Ovary (tissue), 7 donors: ENCODE measurements at regions not wholly inside any gene's neighbourhood (a gene's known extent, or its start where the extent isn't known, plus 50 kb on each side); places are given as distances from the start of the nearest gene placed in this dataset.
A peak's percentile ranks its signal among the peaks of the same experiment; 100 is the strongest.

ENCODE experiments used
- DNase-seq, 5 donors: peaks; one replicate each; pipeline ENCODE4 v3.0.0-alpha.2; 2019 to 2020
- H3K27ac ChIP-seq, 2 donors: fragments of 200-600 bp; one replicate each; pipeline versions ENCODE4 v1.5.1 to v1.8.0; 2019 to 2022
- H3K27me3 ChIP-seq: fragments of 200-600 bp; one replicate; pipeline ENCODE4 v1.8.0; 2022
- H3K36me3 ChIP-seq: fragments of 200-600 bp; sonication (generic); one replicate; pipeline ENCODE4 v1.5.1; 2019
- H3K4me1 ChIP-seq: one replicate; pipeline ENCODE4 v1.8.1; 2013; ENCODE audit warnings: mild to moderate bottlenecking, moderate library complexity; ENCODE audit not compliant: insufficient read depth
- H3K4me3 ChIP-seq: fragments of 200-600 bp; sonication (generic); one replicate; pipeline ENCODE4 v1.5.1; 2017
- H3K9me3 ChIP-seq, 2 donors: fragments of 200-600 bp in 1 of 2; sonication (generic) in 1 of 2; one replicate each; pipeline versions ENCODE4 v1.5.1 to v1.8.1; 2013 to 2019; ENCODE audit warnings: mild to moderate bottlenecking in 1 of 2, moderate library complexity in 1 of 2
- CTCF ChIP-seq, 3 donors: fragments of 450-650 bp in 2 of 3; fragments of 200-600 bp in 1 of 3; IDR thresholded peaks; one replicate each; pipeline versions ENCODE4 v1.5.1 to v1.8.0; 2016 to 2022; ENCODE audit warnings: antibody characterized with exemption in 3 of 3, mild to moderate bottlenecking in 1 of 3
- EP300 ChIP-seq: sonication (generic); formaldehyde crosslinking; IDR thresholded peaks from one replicate; pipeline ENCODE4 v1.6.1; 2017; ENCODE audit warnings: antibody characterized with exemption
- POLR2A ChIP-seq: fragments of 450-650 bp; IDR thresholded peaks from one replicate; pipeline ENCODE4 v1.6.1; 2017; ENCODE audit warnings: antibody characterized with exemption, mild to moderate bottlenecking, moderate library complexity
- WGBS, 3 donors: extraction: QIAGEN DNeasy Blood & Tissue Kit in 1 of 3; methylation state at CpG; one replicate each; pipeline versions ENCODE4 v1.1.5 to v1.1.7; 2013 to 2017; 5-methylcytosine and 5-hydroxymethylcytosine counted together
- intact Hi-C, 4 donors: fragments of 100-400 bp; cut with DNase I; formaldehyde crosslinking; loops; one replicate each; pipeline versions ENCODE4 v1.11.0 to v1.15.1; 2022 to 2023
- donor health status: DM: no; HTN: no; CAD: no; lungs with moderate emphysema.
- donor health status: DM: no; HTN: no; CAD: no.
- donor health status: Bipolar disorder and iron deficiency.
- donor health status: DM: no; HTN: no; CAD: no.
- donor health status: DM: yes; HTN: yes; CAD: no.

DNA sequence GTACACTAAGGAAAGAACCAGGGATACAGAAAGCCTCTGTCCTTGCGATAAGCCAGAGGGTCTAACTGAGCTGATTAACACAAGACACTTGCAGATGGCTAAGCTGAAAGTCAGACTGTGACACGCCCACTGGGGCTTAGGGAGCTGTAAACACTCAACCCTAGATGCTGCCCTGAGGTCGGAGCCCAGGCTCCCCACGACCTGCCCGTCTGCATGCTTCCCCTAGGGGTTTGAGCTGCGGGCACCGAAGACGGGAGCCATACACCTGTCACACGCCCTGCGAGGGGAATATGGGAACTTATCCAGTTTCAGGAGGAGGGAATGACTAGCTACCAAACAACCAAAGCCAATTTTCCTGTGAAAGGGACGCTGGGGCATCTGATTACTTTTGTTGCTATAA is 96.0 kb downstream of the HTR5A start:
- TF ChIP-seq POLR2A (no peak), EP300 (no peak), CTCF (IDR thresholded peaks at IDR 0.05) (no peak)
- intact Hi-C loops: no loop called here
- no peak for DNase-seq
- Histone ChIP-seq H3K27ac (no peak overlapping the region), H3K4me1 (no peaks in the 10 kb centered on the region), H3K36me3 (no peaks in the 10 kb centered on the region), H3K9me3 (no peaks in the 10 kb centered on the region), H3K27me3 (no peaks in the 10 kb centered on the region), H3K4me3 (no peak overlapping the region)
- WGBS, 3 donors: 62 to 73% (median 72%) methylated on average over 11 of the region's 11 CpGs

- TF ChIP-seq CTCF (IDR thresholded peaks at IDR 0.05): no peak
- no peak for TF ChIP-seq POLR2A
- H3K4me3 ChIP-seq: no peak overlapping the region
- DNase-seq: peak in 2 of 5 donors; percentile 23 to 44
- no peak overlapping the region for H3K27ac ChIP-seq
- intact Hi-C loops: no loop called here
- WGBS, 3 donors: 63 to 71% (median 63%) methylated on average over 28 of the region's 28 CpGs
- no peaks in the 10 kb centered on the region for H3K4me1 ChIP-seq
- no peaks in the 10 kb centered on the region for H3K9me3 ChIP-seq
- no peaks in the 10 kb centered on the region for H3K27me3 ChIP-seq
- H3K36me3 ChIP-seq: no peaks in the 10 kb centered on the region
Measured at GRCh38 chr7:155166673-155167370, 96.7 kb downstream of the HTR5A start.

DNA sequence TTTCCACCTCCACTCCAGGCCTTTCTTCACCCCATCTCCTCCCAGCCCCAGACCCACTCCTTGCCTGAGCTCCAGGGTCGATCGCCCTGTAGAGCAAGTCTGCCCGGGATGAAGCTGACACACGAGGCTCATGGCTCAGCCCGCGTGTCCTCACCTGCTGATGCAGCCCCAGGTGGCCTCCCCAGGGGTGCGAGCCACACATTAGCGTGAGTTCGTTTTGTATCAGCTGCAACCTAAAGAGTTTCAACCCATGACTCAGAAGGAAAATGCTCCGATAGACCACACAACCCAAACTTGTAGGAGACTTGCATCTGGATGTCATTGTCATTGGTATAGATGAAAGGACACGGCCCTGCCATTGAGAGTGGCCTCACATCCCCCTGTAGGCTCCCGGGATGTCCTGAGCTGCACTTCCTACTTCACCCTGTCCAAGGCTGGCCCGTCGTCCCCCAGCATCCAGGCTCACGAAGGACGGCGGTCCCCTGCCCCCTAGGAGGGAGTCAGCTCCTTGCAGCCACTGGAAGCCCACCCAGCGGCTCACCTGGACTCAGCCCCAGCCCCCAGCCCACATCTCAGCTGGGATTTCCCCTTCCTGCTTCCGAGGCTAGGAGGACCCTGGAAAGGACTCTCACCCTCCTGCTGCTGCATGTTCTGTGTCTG is 97.7 kb downstream of the HTR5A start:
- 78 to 91% (median 82%) methylated on average over 18 to 19 of the region's 19 CpGs for WGBS, 3 donors
- DNase-seq: no peak
- Histone ChIP-seq H3K27me3 (no peaks in the 10 kb centered on the region), H3K4me3 (no peak overlapping the region), H3K27ac (no peak overlapping the region), H3K9me3 (no peaks in the 10 kb centered on the region), H3K4me1 (no peaks in the 10 kb centered on the region), H3K36me3 (no peaks in the 10 kb centered on the region)
- TF ChIP-seq POLR2A: no peak
- TF ChIP-seq EP300: no peak
- no peak for TF ChIP-seq CTCF (IDR thresholded peaks at IDR 0.05)
- intact Hi-C loops: no loop called here

GRCh38 chr7:155168597-155169480 is 98.7 kb downstream of the HTR5A start:
- intact Hi-C loops: no loop called here
- Histone ChIP-seq H3K4me1 (no peaks in the 10 kb centered on the region), H3K9me3 (no peaks in the 10 kb centered on the region), H3K4me3 (no peak overlapping the region), H3K27me3 (no peaks in the 10 kb centered on the region), H3K36me3 (no peaks in the 10 kb centered on the region), H3K27ac (no peak overlapping the region)
- no peak for TF ChIP-seq POLR2A
- TF ChIP-seq EP300: no peak
- TF ChIP-seq CTCF (IDR thresholded peaks at IDR 0.05): no peak
- DNase-seq: no peak
- WGBS, 3 donors: 79 to 86% (median 81%) methylated on average over 14 of the region's 14 CpGs
